ENCODE measurements at regions not wholly inside any gene's neighbourhood (a gene's known extent, or its start where the extent isn't known, plus 50 kb on each side); places are given as distances from the start of the nearest gene placed in this dataset.

DNA sequence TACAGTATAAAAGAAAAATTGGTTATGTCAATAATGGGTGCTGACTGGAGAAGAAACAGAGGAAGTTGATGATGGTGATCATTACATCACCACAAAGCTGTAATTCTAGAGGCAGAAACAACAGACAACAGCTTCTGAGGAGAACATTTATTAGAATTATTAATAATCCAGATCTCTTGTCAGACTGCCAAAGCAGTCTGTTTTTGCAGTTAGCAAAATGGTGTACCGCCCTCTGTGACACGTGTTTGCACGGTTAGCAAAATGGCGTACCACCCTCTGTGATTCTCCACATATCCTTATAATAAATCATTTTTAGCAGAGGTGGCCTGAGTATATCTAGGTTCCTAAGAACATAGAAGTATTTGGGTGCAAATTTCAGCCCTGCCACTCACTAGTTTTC is 154.0 kb upstream of the TENT5D start:
- TF ChIP-seq, protein P1, sequence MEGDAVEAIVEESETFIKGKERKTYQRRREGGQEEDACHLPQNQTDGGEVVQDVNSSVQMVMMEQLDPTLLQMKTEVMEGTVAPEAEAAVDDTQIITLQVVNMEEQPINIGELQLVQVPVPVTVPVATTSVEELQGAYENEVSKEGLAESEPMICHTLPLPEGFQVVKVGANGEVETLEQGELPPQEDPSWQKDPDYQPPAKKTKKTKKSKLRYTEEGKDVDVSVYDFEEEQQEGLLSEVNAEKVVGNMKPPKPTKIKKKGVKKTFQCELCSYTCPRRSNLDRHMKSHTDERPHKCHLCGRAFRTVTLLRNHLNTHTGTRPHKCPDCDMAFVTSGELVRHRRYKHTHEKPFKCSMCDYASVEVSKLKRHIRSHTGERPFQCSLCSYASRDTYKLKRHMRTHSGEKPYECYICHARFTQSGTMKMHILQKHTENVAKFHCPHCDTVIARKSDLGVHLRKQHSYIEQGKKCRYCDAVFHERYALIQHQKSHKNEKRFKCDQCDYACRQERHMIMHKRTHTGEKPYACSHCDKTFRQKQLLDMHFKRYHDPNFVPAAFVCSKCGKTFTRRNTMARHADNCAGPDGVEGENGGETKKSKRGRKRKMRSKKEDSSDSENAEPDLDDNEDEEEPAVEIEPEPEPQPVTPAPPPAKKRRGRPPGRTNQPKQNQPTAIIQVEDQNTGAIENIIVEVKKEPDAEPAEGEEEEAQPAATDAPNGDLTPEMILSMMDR (IDR thresholded peaks at IDR 0.05; ENCODE audit: control extremely low read depth in 1 of 3, insufficient read depth in 1 of 3, low read depth in 1 of 3, low read length in 3 of 3), result no peak
- TF ChIP-seq MAX (IDR thresholded peaks at IDR 0.05) (no peak), RXRA (IDR thresholded peaks at IDR 0.05; ENCODE audit: insufficient read depth, low read depth, low read length) (no peak), POLR2AphosphoS5 (IDR thresholded peaks at IDR 0.05; ENCODE audit: low read depth, low read length) (no peak), SIN3A (conservative IDR thresholded peaks at IDR 0.05 in 1 of 2, IDR thresholded peaks at IDR 0.05 in 1 of 2; ENCODE audit: low read depth in 1 of 2, low read length in 2 of 2) (no peak), POLR2A (IDR thresholded peaks at IDR 0.05; ENCODE audit: control extremely low read depth in 1 of 2, low read depth in 2 of 2, low read length in 2 of 2) (no peak)
